Activated CD8-positive, alpha-beta T cell treated with anti-CD3 and anti-CD28 coated beads for 36 hours (primary cell): ENCODE measurements at regions not wholly inside any gene's neighbourhood (a gene's known extent, or its start where the extent isn't known, plus 50 kb on each side); places are given as distances from the start of the nearest gene placed in this dataset.

Source experiments
- ATAC-seq: fragments of 200-7000 bp; cut with Tn5 transposase; one replicate; pipeline ENCODE4 v1.10.0; 2021; ENCODE audit warnings: mild to moderate bottlenecking, moderate library complexity
- CTCF ChIA-PET: fragments of 350-600 bp; sonication (Branson Sonifier 250); formaldehyde crosslinking; loops from one replicate; lab custom pipeline; 2021; ENCODE audit warnings: antibody characterized with exemption; lab: Charles Lee
- POLR2A ChIA-PET: fragments of 350-600 bp; sonication (Branson Sonifier 250); formaldehyde crosslinking; loops from one replicate; lab custom pipeline; 2021; ENCODE audit warnings: antibody characterized with exemption; lab: Charles Lee
- DNase-seq: peaks from one replicate; pipeline ENCODE4 v3.0.0-alpha.2; 2020
- H3K27ac Mint-ChIP-seq: one replicate; pipeline ENCODE4 v1.8.0; 2021; ENCODE audit warnings: mild to moderate bottlenecking, mixed read lengths
- H3K27me3 Mint-ChIP-seq: one replicate; pipeline ENCODE4 v1.8.0; 2021; ENCODE audit warnings: mixed read lengths
- H3K36me3 Mint-ChIP-seq: one replicate; pipeline ENCODE4 v1.8.0; 2021; ENCODE audit warnings: low read depth, mixed read lengths
- H3K4me1 Mint-ChIP-seq: one replicate; pipeline ENCODE4 v1.8.0; 2021; ENCODE audit warnings: low read depth, mixed read lengths
- H3K4me3 Mint-ChIP-seq: one replicate; pipeline ENCODE4 v1.8.0; 2021; ENCODE audit warnings: mild to moderate bottlenecking, moderate library complexity, mixed read lengths
- H3K9me3 Mint-ChIP-seq: one replicate; pipeline ENCODE4 v1.8.0; 2021; ENCODE audit warnings: mixed read lengths
- CTCF ChIP-seq: fragments of 200-600 bp; IDR thresholded peaks from one replicate; pipeline ENCODE4 v1.8.0; 2022; ENCODE audit warnings: antibody characterized with exemption, mild to moderate bottlenecking
- intact Hi-C: fragments of 100-400 bp; cut with micrococcal nuclease; formaldehyde crosslinking; loops from one replicate; pipeline ENCODE4 v1.10.0; 2022

- DNase-seq: no peak
- no peaks in the 10 kb centered on the region for H3K27me3 Mint-ChIP-seq
- intact Hi-C loops: no loop called here
- H3K36me3 Mint-ChIP-seq: no peaks in the 10 kb centered on the region
- ChIA-PET POLR2A (no interaction called here), CTCF (no interaction called here)
- no peaks in the 10 kb centered on the region for H3K4me1 Mint-ChIP-seq
- no peak overlapping the region for H3K27ac Mint-ChIP-seq
- no peak overlapping the region for H3K4me3 Mint-ChIP-seq
- no peak for TF ChIP-seq CTCF
- ATAC-seq: no peak
- no peaks in the 10 kb centered on the region for H3K9me3 Mint-ChIP-seq
Observed at GRCh38 chr5:2586016-2586715, 165.3 kb downstream of the IRX2 start.

DNA sequence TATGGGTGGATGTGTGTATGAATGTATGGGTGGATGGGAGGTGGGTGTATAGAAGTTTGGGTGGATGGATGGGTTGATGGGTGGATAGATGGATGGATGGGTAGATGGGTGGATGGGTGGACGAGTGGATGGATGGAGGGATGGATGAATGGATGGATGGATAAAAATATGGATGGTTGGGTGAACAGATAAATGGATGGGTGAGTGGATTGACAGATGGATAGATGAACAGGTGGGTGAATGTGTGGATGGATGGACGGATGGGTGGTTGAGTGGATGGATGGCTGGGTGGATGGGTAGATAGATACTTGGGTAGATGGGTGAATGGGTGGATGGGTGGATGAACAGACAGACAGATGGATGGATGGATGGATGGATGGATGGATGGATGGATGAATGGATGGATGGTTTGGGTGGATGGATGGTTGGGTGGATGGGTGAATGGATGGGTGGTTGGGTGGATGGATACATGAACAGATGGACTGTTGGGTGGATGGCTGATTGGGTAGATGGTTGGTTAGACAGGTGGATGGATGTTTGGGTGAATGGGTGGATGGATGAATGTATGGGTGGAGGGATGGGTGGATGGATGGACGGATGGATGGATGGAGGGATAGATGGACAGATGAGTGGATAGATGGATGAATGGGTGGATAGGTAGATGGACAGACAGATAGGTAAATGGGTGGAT lies 166.8 kb downstream of the IRX2 start:
- CTCF ChIA-PET: no interaction called here
- H3K4me1 Mint-ChIP-seq: no peaks in the 10 kb centered on the region
- ATAC-seq: no peak
- no peaks in the 10 kb centered on the region for H3K9me3 Mint-ChIP-seq
- no peaks in the 10 kb centered on the region for H3K27me3 Mint-ChIP-seq
- no peaks in the 10 kb centered on the region for H3K36me3 Mint-ChIP-seq
- no peak for TF ChIP-seq CTCF
- POLR2A ChIA-PET: no interaction called here
- intact Hi-C loops: no loop called here
- H3K4me3 Mint-ChIP-seq: no peak overlapping the region
- H3K27ac Mint-ChIP-seq: no peak overlapping the region
- DNase-seq: no peak

DNA sequence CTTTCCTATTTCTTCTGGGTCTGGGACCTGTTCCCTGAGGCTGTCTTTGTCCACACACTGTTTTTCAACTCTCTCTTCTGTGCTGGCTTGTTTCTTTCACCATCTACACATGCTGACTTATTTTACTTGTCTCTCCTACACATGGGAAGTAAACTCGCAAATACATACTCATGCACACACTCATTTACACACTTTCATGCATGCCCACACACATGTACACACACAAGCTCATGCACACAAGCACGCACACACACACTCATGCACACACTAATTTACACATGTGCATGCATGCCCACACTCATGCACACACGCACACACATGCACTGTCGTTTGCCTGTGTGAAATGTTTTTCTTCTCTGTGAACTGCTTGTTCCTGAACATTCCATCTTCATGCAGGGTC lies 169.0 kb downstream of the IRX2 start:
- ATAC-seq (no peak), DNase-seq (no peak)
- Mint-ChIP-seq H3K27me3 (no peaks in the 10 kb centered on the region), H3K4me1 (no peaks in the 10 kb centered on the region), H3K27ac (no peak overlapping the region), H3K4me3 (no peak overlapping the region), H3K36me3 (no peaks in the 10 kb centered on the region), H3K9me3 (no peaks in the 10 kb centered on the region)
- ChIA-PET CTCF (no interaction called here), POLR2A (no interaction called here)
- TF ChIP-seq CTCF: no peak
- intact Hi-C loops: no loop called here

DNA sequence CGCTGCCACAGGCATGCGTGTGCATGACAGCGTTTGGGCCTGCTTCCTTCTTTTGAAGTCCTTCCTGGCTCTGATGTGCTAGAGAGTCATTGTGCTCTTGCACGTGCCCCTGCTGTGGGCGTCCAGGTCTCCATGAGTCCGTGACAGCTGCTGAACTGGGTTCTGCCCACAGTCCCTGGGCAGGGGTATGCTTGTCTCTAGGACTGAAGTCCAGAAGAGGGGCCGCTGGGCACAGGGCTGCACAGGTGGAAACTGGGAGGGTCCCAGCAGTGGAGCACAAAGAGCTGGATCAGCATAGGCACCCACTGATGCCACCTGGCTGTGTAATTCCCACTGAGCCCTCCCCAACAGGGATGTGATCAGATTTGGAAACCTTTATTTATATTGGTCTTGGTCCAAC lies 169.4 kb downstream of the IRX2 start:
- no peaks in the 10 kb centered on the region for H3K9me3 Mint-ChIP-seq
- H3K4me3 Mint-ChIP-seq: no peak overlapping the region
- intact Hi-C loops: no loop called here
- no peak for ATAC-seq
- no peaks in the 10 kb centered on the region for H3K27me3 Mint-ChIP-seq
- ChIA-PET CTCF (no interaction called here), POLR2A (no interaction called here)
- no peaks in the 10 kb centered on the region for H3K4me1 Mint-ChIP-seq
- no peak for TF ChIP-seq CTCF
- no peaks in the 10 kb centered on the region for H3K36me3 Mint-ChIP-seq
- DNase-seq: no peak
- no peak overlapping the region for H3K27ac Mint-ChIP-seq

DNA sequence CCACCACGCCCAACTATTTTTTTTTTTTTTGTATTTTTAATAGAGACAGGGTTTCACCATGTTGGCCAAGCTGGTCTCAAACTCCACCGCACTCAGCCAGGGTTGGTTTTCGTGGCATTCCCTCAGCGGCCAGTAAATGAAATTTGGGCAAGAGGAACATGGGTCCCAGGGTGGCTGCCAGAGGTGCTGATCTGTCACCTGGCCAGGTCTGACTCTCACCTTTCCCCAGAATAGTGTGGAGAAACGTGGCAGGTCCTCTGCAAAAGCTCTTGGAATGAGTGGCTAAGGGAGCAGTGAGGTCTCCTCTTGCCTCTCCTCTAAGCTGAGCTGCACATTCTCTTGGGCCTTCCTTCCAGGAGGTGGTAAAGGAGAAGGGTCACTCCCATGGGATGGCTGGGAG lies 170.1 kb downstream of the IRX2 start:
- no peaks in the 10 kb centered on the region for H3K9me3 Mint-ChIP-seq
- H3K4me1 Mint-ChIP-seq: no peaks in the 10 kb centered on the region
- POLR2A ChIA-PET: no interaction called here
- TF ChIP-seq CTCF: no peak
- CTCF ChIA-PET: no interaction called here
- H3K27me3 Mint-ChIP-seq: no peaks in the 10 kb centered on the region
- DNase-seq (no peak), ATAC-seq (no peak)
- H3K36me3 Mint-ChIP-seq: no peaks in the 10 kb centered on the region
- intact Hi-C loops: no loop called here
- no peak overlapping the region for H3K4me3 Mint-ChIP-seq
- no peak overlapping the region for H3K27ac Mint-ChIP-seq
